GM12878 (cell line): ENCODE measurements at regions not wholly inside any gene's neighbourhood (a gene's known extent, or its start where the extent isn't known, plus 50 kb on each side); places are given as distances from the start of the nearest gene placed in this dataset.

Source experiments
- ATAC-seq: fragments of 200-7000 bp; cut with Tn5 transposase; 3 replicates; pipeline ENCODE4 v1.9.1; 2020; ENCODE audit warnings: mild to moderate bottlenecking, moderate library complexity
- BruUV-seq: library from RNA; stranded (reverse); fragments of 400-500 nt; replicated peaks from 2 replicates; lab custom pipeline; 2021; lab: Mats Ljungman, UMichigan
- CTCF ChIA-PET: fragments of 300-600 bp; sonication (Branson Sonifier 250); formaldehyde crosslinking; extraction: SDS; loops from one replicate; lab custom pipeline; 2021; ENCODE audit warnings: inconsistent platforms; lab: Yijun Ruan, JAX
- POLR2A ChIA-PET: fragments of 350-600 bp; formaldehyde crosslinking; extraction: SDS; loops from one replicate; lab custom pipeline; 2021; ENCODE audit warnings: inconsistent platforms; lab: Charles Lee
- RAD21 ChIA-PET: fragments of 300-600 bp; sonication (Branson Sonifier 250); formaldehyde crosslinking; loops from one replicate; lab custom pipeline; 2023; ENCODE audit warnings: antibody characterized with exemption; ENCODE audit not compliant: unreplicated experiment; lab: Charles Lee
- SMC1A ChIA-PET: fragments of 300-600 bp; sonication (Branson Sonifier 250); formaldehyde crosslinking; loops from one replicate; lab custom pipeline; 2023; ENCODE audit not compliant: unreplicated experiment, uncharacterized antibody; lab: Charles Lee
- DNase-seq: peaks from one replicate; pipeline ENCODE4 v3.0.0-alpha.2; 2011; ENCODE audit warnings: low read depth, low spot score
- FAIRE-seq: peaks from 3 replicates; lab custom pipeline; 2011; peaks lifted over from hg19 to GRCh38; lab: Jason Lieb, UNC
- H2AFZ ChIP-seq: 2 replicates; pipeline ENCODE4 v1.6.0; 2011; ENCODE audit warnings: low read depth, low read length, control low read depth; ENCODE audit not compliant: control insufficient read depth
- H3K27ac ChIP-seq: 2 replicates; pipeline ENCODE4 v1.5.1; 2011; ENCODE audit warnings: control low read depth; ENCODE audit not compliant: control insufficient read depth, insufficient read depth
- H3K27me3 ChIP-seq, 2 experiments: replicated peaks in 1 of 2; 2 replicates each; pipeline versions ENCODE4 v1.6.0 to v1.6.1; 2011; ENCODE audit warnings: low read length in 1 of 2; ENCODE audit not compliant: control insufficient read depth in 2 of 2, insufficient read depth in 2 of 2
- H3K36me3 ChIP-seq, 2 experiments: 2 replicates each; pipeline ENCODE4 v1.5.1; 2011; ENCODE audit warnings: low read length in 1 of 2; ENCODE audit not compliant: control insufficient read depth in 2 of 2, insufficient read depth in 2 of 2
- H3K4me1 ChIP-seq: 2 replicates; pipeline ENCODE4 v1.6.1; 2011; ENCODE audit warnings: mild to moderate bottlenecking, low read length, moderate library complexity, mixed read lengths; ENCODE audit not compliant: control insufficient read depth, insufficient read depth
- H3K4me2 ChIP-seq: 2 replicates; pipeline ENCODE4 v1.6.0; 2011; ENCODE audit warnings: control low read depth; ENCODE audit not compliant: control insufficient read depth, insufficient read depth
- H3K4me3 ChIP-seq: fragments of 200-600 bp; sonication (generic); 2 replicates; pipeline ENCODE4 v1.5.1; 2016
- H3K79me2 ChIP-seq: 2 replicates; pipeline ENCODE4 v1.6.0; 2011; ENCODE audit warnings: low read length; ENCODE audit not compliant: control insufficient read depth, insufficient read depth
- H3K9ac ChIP-seq: 2 replicates; pipeline ENCODE4 v1.8.0; 2011; ENCODE audit warnings: low read length, control low read depth, mixed read lengths; ENCODE audit not compliant: control insufficient read depth, insufficient read depth
- H3K9me3 ChIP-seq: replicated peaks from 3 replicates; pipeline ENCODE4 v1.5.1; 2011; ENCODE audit warnings: mild to moderate bottlenecking, low read length; ENCODE audit not compliant: control insufficient read depth, insufficient read depth
- H4K20me1 ChIP-seq: 2 replicates; pipeline ENCODE4 v1.6.0; 2011; ENCODE audit not compliant: control insufficient read depth, insufficient read depth
- ATF7 ChIP-seq: fragments of 450-650 bp; IDR thresholded peaks from 2 replicates; pipeline ENCODE4 v1.6.1; 2016; ENCODE audit warnings: low read depth, mild to moderate bottlenecking
- BCL3 ChIP-seq: IDR thresholded peaks from 2 replicates; pipeline ENCODE4 v1.6.1; 2011; ENCODE audit warnings: borderline replicate concordance, low read depth, mild to moderate bottlenecking, moderate library complexity, low read length; ENCODE audit not compliant: insufficient read depth, poor library complexity, severe bottlenecking
- CUX1 ChIP-seq: IDR thresholded peaks from 2 replicates; pipeline ENCODE4 v1.6.1; 2012; ENCODE audit warnings: improper control_type of control experiment, low read depth, low read length; ENCODE audit not compliant: insufficient replicate concordance
- EGR1 ChIP-seq, 2 experiments: IDR thresholded peaks; 1 replicate in 1 of 2; 2 replicates in 1 of 2; pipeline ENCODE4 v1.6.1; 2011 to 2012; ENCODE audit warnings: low read depth in 2 of 2, low read length in 2 of 2, borderline replicate concordance in 1 of 2, mild to moderate bottlenecking in 1 of 2, moderate library complexity in 1 of 2
- IKZF2 ChIP-seq, 2 experiments: fragments of 450-650 bp; IDR thresholded peaks; 2 replicates each; pipeline ENCODE4 v1.6.1; 2017; ENCODE audit warnings: mild to moderate bottlenecking in 2 of 2, moderate library complexity in 2 of 2
- KDM1A ChIP-seq: fragments of 200-600 bp; sonication (generic); IDR thresholded peaks from 2 replicates; pipeline ENCODE4 v1.6.1; 2016; ENCODE audit warnings: borderline replicate concordance
- NR2C1 ChIP-seq: fragments of 450-650 bp; IDR thresholded peaks from 2 replicates; pipeline ENCODE4 v1.6.1; 2017; ENCODE audit warnings: antibody characterized with exemption, mild to moderate bottlenecking, moderate library complexity
- RB1 ChIP-seq: fragments of 450-650 bp; formaldehyde crosslinking; IDR thresholded peaks from 2 replicates; pipeline ENCODE4 v1.6.1; 2017; ENCODE audit warnings: mild to moderate bottlenecking, borderline replicate concordance
- TCF7 ChIP-seq: IDR thresholded peaks from 2 replicates; pipeline ENCODE4 v1.6.1; 2014; ENCODE audit warnings: antibody characterized with exemption, borderline replicate concordance
- USF1 ChIP-seq: IDR thresholded peaks from 2 replicates; pipeline ENCODE4 v1.6.1; 2011; ENCODE audit warnings: borderline replicate concordance, low read depth, mild to moderate bottlenecking, moderate library complexity, mixed read lengths, low read length; ENCODE audit not compliant: insufficient read depth; ENCODE audit errors: extremely low read length
- ZNF217 ChIP-seq: fragments of 450-650 bp; IDR thresholded peaks from 2 replicates; pipeline ENCODE4 v1.6.1; 2017; ENCODE audit warnings: antibody characterized with exemption, mild to moderate bottlenecking
- ZNF592 ChIP-seq: fragments of 450-650 bp; IDR thresholded peaks from 2 replicates; pipeline ENCODE4 v1.6.1; 2017; ENCODE audit warnings: mild to moderate bottlenecking, moderate library complexity
- WGBS: methylation state at CpG from one replicate; pipeline ENCODE4 v1.1.6; 2016; ENCODE audit warnings: low lambda C conversion rate; ENCODE audit not compliant: insufficient replicate concordance, insufficient coverage; ENCODE audit errors: missing lambda C conversion rate; 5-methylcytosine and 5-hydroxymethylcytosine counted together
- in situ Hi-C: fragments of 300-500 bp; cut with MboI; formaldehyde crosslinking; loops from 9 replicates; pipeline ENCODE4 v1.14.3; 2018; ENCODE audit warnings: mixed read lengths
- intact Hi-C: fragments of 100-400 bp; cut with micrococcal nuclease; formaldehyde crosslinking; loops from one replicate; pipeline ENCODE4 v1.14.2; 2022; ENCODE audit not compliant: unreplicated experiment

- TF ChIP-seq NR2C1 (no peak), TCF7 (no peak), KDM1A (no peak), USF1 (no peak), ATF7 (no peak)
Observed at GRCh38 chr5:29942089-29942488, 1251.4 kb upstream of the CDH6 start (continued).

GRCh38 chr5:29939988-29940387, 1253.5 kb upstream of the CDH6 start:
- BruUV-seq, result no TSS peak
- intact Hi-C loops, result no loop called here
- TF ChIP-seq ZNF217 (no peak), EGR1 (IDR thresholded peaks at IDR 0.05; ENCODE audit: borderline replicate concordance in 1 of 2, low read depth in 2 of 2, low read length in 2 of 2) (no peak), ZNF592 (no peak), BCL3 (no peak), RB1 (no peak), CUX1 (no peak), IKZF2 (IDR thresholded peaks at IDR 0.05) (no peak)

More at GRCh38 chr5:29939988-29940387, 1253.5 kb upstream of the CDH6 start:
- Histone ChIP-seq H2AFZ (no peak overlapping the region), H3K27me3 (no peaks in the 10 kb centered on the region), H3K4me1 (no peaks in the 10 kb centered on the region), H3K4me3 (no peak overlapping the region), H3K4me2 (no peak overlapping the region), H3K9me3 (no peaks in the 10 kb centered on the region), H3K79me2 (no peaks in the 10 kb centered on the region), H3K27ac (no peak overlapping the region), H4K20me1 (no peaks in the 10 kb centered on the region), H3K36me3 (no peaks in the 10 kb centered on the region), H3K9ac (no peak overlapping the region)
- DNase-seq (no peak), FAIRE-seq (no peak), ATAC-seq (no peak)
- in situ Hi-C loops, result no loop called here
- WGBS, result 0% methylated on average over 1 of the region's 1 CpG
- ChIA-PET CTCF (no interaction called here), RAD21 (no interaction called here), POLR2A (no interaction called here), SMC1A (no interaction called here)
